ENCODE measurements at regions not wholly inside any gene's neighbourhood (a gene's known extent, or its start where the extent isn't known, plus 50 kb on each side); places are given as distances from the start of the nearest gene placed in this dataset.
"Not testable (repeated sequence)": the region's sequence is repeated elsewhere in the genome, so short reads cannot be mapped to it uniquely, and the experiment has no call there.

DNA sequence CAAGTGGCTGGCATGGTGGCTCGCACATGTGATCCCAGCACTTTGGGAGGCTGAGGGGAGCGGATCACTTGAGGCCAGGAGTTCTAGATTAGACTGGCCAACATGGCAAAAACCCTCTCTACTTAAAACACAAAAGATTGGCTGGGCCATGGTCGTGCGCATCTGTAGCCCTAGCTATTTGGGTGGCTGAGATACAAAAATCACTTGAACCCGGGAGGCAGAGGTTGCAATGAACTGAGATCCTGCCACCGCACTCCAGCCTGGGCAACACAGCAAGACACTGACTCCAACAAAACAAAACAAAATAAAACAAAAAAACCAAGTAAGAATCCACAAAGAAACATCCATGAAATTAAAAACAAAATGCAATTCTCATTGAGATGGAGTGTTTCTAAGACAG, 630.6 kb downstream of the UQCRFS1 start:
- no peak for DNase-seq (ENCODE audit: low read depth in 3 of 3, low spot score in 2 of 3)

DNA sequence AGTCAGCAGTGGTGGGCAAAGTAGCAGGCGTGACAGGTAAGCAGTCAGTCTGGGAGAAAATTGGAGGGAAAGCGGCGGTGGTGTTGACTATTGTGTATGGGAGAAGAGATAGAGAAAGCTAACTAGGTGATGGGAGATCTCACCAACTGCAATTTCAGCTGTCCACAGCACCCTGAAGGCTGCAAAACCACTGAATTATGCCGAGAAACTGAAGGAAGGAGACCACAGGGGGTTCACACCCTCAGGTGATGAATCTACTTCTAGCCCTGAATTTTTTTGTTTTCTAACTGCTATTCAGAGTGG, 631.5 kb downstream of the UQCRFS1 start:
- no peak for DNase-seq (ENCODE audit: low read depth in 3 of 3, low spot score in 2 of 3)

DNA sequence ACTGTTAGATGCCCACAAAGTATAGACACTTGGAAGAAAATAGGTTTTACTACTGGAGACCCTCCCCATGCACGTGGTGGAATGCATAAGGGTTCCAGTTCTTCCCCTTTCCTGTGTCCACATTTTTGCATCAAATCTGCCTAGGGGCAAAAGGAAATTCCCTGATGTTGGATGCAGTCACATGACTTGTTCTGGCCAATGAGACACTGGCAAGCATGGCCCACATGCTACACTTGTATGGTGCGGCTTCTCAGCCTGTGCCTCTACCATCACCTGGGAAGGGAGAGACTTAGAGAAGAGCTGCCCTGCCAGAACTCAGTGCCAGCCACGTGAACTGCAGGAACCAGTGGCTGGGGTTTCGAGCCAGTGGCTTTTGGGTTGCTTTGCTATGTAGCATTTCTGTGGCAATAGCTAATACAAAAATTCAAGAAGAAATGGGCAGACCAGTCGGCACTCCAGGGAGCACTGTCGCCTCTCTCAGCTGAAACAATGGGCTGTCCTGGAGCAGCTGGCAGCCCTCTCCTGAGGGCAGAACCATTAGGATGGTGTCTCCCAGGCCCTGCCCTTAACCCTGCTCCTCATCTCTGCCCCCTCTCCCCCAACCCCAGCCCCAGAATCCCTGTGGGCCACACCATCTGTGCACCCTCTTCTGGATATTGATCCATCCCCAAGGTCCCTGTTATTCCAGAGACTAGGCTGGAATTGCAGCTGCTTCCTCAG, 634.0 kb downstream of the UQCRFS1 start:
- DNase-seq (ENCODE audit: low read depth in 3 of 3, low spot score in 2 of 3) = no peak

DNA sequence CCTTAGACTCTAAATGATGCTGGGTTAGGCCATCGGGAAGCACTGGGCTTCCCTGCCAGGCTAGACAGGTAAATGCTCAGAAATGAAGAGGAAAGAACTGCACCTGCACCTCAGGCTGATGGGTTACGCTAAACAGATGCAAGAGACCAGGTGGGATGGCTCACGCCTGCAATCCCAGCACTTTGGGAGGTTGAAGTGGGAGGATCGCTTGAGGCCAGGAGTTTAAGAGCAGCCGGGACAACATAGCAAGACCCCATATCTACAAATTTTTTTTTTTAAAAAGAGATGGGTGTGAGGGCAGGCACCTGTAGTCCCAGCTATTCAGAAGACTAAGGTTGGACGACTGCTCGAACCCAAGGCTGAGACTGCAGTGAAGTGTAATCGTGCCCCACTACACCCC, 634.7 kb downstream of the UQCRFS1 start:
- DNase-seq (ENCODE audit: low read depth in 3 of 3, low spot score in 2 of 3) = no peak

DNA sequence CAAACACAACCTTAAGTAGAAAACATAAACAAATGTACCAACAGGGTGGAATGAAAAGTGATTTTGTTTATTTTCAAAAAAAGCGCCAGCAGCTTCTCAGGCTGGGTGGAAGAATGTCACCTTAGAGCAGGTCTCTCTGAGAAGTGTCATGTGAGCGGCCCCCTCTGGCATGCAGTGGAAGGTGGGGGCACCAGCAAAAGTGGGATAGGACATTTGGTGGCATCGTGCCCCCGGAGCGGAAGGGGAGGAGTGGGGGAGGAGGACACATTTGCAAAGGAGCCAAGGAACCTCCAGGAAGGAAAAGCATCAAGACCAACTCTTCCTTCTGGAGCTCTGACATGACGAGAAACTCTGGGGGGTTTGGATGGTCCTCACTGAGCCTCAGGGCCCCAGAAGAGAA, 635.3 kb downstream of the UQCRFS1 start:
- no peak for DNase-seq (ENCODE audit: low read depth in 3 of 3, low spot score in 2 of 3)

DNA sequence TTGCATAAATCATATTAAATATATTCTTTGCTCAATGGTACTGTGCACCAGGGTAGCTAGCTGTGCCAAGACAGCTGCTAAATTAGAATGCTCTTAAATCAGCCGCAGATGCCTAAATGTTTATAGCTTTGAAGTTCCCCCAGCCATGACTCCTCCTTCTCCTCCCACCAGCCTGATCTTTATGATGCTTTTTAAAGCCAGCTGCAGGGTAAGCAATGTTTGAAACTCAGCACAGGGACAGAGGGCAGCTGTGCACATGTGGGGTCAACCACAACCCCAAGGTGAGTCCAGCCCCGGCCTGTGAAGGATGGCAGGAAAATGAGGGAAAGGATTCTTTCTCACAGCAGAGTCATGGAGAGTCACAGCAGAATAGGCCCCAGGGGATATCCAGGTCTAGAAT, 635.7 kb downstream of the UQCRFS1 start:
- peak in 2 of 3 donors; percentile 34 to 56 for DNase-seq (ENCODE audit: low read depth in 3 of 3, low spot score in 2 of 3)

DNA sequence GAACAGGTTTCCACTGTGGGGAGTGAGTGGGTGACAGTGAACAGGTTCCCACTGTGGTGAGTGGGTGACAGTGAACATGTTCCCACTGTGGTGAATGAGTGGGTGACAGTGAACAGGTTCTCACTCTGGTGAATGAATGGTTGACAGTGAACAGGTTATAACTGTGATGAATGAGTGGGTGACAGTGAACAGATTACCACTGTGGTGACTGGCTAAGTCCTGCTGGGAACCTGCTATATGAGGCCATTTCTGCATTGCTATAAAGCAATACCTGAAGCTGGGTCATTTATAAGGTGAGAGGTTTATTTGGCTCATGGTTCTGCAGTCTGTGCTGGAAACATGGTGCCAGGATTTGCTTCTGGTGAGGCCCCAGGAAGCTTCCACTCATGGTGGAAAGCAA, 637.1 kb downstream of the UQCRFS1 start:
- DNase-seq (ENCODE audit: low read depth in 3 of 3, low spot score in 2 of 3) = no peak

DNA sequence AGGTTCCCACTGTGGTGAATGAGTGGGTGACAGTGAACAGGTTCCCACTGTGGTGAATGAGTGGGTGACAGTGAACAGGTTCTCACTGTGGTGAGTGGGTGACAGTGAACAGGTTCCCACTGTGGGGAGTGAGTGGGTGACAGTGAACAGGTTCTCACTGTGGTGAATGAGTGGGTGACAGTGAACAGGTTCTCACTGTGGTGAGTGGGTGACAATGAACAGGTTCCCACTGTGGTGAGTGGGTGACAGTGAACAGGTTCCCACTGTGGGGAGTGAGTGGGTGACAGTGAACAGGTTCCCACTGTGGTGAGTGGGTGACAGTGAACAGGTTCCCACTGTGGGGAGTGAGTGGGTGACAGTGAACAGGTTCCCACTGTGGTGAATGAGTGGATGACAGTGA, 637.6 kb downstream of the UQCRFS1 start:
- DNase-seq (ENCODE audit: low read depth in 3 of 3, low spot score in 2 of 3) = not testable (repeated sequence)

DNA sequence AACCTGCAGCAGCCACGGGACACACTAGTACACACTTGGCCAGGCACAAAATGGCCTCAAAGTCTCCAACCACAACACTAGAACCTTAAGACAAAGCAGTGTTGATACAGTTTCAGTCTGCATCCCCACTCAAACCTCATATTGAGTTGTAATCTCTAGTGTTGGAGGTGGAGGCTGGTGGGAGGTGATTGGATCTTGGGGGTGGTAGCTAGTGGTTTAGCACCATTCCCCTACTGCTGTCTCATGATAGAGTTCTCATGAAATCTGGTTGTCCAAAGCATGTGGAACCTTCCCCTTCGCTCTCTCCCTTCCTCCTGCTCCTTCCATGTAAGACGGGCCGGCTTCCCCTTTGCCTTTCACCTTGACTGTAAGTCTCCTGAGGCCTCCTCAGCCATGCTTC, 638.7 kb downstream of the UQCRFS1 start:
- no peak for DNase-seq (ENCODE audit: low read depth in 3 of 3, low spot score in 2 of 3)

DNA sequence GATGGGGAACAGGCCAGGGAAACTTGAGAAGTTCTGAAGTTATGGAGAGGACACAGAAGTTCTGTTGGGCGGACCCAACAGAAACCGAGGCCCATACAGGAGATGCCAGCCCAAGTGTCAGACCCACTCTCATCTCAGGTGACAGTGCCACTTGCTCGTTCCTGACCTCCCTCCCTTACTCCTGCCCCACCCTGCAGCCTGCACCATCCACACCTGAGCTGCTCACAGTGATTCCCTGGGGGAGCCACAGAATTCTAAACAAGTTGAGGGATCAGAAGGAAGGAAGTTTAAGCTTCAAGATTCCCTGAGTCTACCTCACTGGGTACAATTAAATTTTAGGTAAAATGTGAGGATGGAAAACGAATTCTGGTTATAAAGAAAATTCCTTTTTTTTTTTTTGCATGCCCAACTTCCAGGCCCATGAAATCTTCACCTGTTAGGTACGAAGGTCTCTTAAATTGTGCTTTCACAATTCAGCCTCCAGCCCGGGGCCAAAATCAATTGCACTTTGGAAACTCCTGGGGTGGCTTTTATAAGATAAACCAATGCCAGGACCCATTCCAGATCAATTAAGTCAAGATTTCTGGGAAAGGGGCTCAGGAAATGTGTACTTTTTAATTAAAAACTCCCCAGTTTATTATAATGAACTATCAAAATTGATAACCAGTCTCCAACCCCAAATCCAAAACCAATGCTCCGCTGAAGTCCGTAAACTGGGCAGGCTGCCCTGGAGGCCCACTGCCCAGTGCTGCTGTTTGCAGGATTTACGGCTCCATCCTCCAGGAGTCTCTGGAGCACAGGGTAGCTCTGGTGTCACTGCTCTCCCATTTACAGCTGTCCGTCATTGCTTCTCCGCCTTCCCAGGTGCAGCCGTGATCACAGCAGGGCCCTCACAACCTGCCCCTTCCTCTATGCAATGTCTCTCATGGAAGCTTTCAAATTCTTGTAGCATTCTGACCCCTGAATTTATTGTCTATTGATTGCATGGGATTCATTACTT, 643.5 kb downstream of the UQCRFS1 start:
- DNase-seq (ENCODE audit: low read depth in 3 of 3, low spot score in 2 of 3) = no peak

DNA sequence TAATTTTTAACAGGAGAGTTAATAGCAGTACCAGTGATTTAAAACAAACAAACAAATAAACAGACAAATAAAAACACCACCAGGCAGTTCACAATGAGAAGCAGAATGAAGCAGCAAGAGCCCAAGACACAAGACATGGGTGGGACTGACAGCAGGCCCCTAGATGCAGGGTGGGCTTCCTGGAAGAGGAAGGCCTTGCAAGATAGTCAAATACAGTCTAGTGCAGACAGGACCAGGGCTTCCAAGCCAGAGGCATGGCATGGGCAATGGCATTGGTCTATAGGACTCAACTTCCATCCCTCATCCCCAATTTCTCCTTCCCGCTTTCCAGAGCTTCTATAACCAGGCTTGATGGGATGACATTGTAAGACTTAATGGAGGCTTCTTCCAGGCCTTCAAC, 645.1 kb downstream of the UQCRFS1 start:
- no peak for DNase-seq (ENCODE audit: low read depth in 3 of 3, low spot score in 2 of 3)

DNA sequence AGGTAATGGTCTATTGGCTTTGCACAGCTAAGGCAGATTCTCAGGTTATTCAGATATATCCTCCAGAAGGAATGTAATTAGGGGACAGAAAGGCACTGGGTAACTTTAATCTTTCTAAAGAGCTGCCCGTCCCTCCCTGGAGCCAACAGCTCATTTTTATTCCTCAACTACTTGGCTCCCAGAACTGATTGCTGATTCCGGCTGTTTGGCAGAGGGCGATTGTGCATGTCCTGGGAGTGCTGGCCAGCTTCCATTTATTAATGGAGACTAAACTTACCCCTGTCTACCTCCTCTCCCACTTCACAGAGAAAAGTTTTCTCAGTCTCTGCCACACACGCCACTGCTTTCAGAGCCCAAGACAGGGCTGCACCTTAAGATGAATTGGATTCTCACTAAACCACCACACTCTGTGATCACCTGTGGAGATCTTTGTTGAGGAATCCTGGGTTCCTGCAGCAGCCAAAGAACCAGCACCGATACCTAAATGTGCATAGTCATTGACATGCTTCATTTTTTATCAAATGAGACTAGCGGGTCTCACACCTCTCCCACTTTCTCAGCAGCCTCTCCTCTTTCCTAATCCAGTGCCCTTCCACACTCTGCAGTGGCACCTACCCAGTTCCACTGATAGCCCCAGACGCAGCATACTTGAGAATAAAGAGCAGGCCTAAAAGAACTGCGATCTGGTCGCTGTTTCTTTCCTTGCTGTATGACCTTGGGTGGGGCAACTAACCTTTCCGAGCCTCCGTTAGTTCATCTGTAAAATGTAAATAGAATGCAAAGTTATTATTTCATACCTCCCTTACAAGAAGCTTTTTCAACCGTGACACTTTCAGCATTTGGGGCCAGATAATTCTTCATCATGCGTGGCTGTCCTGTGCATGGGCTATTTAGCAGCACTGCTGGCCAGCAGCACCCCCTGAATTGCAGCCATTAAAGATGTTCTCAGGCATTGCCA, 648.7 kb downstream of the UQCRFS1 start:
- no peak for DNase-seq (ENCODE audit: low read depth in 3 of 3, low spot score in 2 of 3)

DNA sequence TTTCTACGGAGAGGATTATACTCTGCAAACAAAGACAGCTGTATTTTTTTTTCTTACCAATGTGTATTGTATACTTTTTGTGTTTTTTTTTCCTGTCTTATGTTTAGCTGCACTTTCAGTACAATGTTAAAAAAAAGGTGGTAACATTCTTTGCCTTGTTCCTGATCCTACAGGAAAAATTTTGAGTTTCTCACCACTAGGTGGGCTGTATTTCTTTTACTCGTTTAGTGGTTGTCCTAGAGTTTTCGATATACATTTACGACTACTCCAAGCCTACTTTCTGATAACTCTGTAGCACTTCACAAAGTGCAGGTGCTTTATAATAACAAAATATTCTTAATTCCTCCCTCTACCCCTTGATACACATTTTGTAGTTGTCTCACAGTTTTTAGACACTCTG, 652.2 kb downstream of the UQCRFS1 start:
- DNase-seq (ENCODE audit: low read depth in 3 of 3, low spot score in 2 of 3) = no peak

DNA sequence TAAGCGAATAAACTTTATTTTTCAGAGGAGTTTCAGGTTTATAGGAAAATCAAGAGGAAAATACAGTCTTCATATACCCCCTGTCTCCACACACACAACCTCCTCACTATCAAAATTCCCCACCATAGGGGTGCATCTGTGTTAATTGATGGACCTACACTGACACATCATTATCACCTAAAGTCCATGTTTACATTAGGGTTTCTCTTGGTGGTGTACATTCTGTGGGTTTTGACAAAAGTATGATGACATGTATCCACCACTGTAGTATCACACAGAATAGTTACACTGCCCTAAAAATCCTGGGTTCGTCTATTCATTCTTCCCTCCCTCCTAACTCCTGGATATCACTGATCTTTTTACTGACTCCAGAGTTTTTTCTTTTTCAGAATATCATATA, 654.2 kb downstream of the UQCRFS1 start:
- no peak for DNase-seq (ENCODE audit: low read depth in 3 of 3, low spot score in 2 of 3)

DNA sequence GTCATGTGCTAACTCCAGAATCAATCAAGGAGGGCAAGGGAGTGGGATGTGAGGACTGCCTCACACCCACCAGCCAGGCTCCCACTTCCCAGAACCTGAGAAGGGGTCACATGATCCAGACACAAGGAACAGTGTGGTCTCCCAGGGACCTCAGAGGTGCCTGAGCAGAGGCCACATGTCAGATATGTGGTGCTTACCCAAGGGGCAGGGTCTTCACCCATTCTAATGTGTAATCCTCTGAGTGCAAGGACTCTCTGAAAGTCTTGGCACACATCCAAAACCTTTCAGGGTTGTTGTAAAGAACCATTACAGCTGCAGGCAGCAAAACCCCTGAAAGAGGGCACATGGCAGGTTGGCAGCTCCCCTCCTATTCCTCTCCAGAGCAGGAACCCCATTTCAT, 656.6 kb downstream of the UQCRFS1 start:
- no peak for DNase-seq (ENCODE audit: low read depth in 3 of 3, low spot score in 2 of 3)

DNA sequence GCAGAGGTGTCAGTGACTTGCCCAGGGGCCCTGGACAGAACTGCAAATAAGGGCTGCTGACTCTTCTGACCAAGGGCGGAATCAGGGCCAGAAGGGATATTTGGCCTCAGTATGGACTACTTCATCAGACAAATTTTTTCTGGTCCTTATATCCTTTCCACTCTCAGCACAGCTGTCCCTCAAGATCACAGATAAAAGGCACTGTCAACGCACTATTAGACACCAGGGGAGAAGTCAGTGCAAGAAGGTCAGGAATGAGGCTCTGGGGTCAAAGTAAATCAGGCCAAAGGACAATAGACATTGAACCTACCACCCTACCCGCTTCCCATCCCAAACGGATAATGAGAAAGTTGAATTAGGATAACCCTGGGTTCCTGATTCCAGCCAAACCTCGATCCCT, 657.6 kb downstream of the UQCRFS1 start:
- no peak for DNase-seq (ENCODE audit: low read depth in 3 of 3, low spot score in 2 of 3)

DNA sequence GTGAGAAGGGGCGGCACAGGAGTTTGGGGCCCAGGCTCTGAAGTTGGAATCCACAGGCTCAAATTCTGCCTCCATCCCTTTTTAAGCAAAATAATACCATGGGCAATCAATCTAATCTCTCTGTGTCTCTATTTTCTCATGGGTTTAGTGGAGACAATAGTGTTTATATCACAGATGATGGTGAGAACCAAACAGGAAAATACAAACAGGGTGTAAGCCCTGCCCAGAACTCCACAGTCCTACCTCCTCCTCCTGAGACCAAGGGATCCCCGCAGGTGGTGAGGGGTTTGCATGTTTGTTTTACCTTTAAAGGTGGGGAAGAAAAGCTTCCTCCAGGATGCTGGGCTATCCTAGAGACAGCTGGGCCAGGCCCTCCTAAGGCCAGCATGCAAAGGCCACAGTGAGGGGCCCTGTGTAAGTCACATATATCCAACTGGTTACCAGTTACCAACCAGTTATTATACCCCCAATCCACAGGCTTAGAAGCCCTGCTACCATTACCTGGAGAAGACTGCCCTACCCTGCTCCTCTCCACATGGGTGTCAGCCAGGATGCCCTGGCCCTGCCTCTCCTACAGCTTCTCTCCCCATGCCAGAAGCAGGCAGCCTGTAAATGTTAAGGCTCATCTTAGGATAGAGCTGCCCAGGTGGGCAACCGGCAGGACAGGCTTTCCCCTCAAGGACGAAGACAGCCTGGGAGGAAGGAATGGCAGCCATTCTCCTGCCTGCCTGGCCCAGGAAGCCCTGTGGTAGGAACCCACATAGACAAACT, 658.4 kb downstream of the UQCRFS1 start:
- no peak for DNase-seq (ENCODE audit: low read depth in 3 of 3, low spot score in 2 of 3)

DNA sequence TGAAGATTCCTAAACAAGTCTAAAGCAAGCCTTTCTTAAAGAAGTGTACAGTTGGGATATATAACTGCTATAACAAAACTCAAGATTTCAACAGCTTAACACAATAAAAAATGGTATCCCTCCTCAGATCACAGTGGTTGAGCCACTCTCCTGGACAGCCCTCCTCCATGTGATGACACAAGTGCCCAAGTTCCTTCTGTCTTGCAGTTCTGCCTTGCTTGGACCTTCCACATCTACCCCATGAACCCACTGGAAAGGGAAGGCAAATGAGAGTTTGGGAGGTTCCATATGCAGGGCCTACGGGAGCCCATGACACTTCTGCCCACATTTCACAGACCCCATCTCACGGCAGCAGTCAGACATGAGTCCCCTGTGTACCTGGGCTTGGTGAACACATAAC, 659.2 kb downstream of the UQCRFS1 start:
- DNase-seq (ENCODE audit: low read depth in 3 of 3, low spot score in 2 of 3) = no peak

DNA sequence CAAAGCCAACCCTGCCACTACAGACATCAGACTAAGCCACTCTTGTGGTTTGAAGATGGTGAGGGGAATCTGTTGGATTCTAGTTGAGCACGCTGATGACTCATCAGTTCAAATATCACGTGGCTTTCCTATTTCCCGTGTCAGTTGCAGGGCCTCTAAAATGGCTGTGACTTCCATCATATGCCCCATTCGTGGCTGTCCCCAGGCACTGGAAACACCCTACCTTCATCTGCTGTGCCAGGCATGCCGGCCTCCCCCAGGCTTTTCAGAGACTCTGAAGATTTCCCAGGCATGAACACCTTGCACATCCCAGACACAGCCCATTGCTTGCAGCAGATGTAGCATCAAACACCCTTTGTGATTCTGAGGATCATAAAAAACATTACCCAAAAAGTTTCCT, 659.9 kb downstream of the UQCRFS1 start:
- no peak for DNase-seq (ENCODE audit: low read depth in 3 of 3, low spot score in 2 of 3)

DNA sequence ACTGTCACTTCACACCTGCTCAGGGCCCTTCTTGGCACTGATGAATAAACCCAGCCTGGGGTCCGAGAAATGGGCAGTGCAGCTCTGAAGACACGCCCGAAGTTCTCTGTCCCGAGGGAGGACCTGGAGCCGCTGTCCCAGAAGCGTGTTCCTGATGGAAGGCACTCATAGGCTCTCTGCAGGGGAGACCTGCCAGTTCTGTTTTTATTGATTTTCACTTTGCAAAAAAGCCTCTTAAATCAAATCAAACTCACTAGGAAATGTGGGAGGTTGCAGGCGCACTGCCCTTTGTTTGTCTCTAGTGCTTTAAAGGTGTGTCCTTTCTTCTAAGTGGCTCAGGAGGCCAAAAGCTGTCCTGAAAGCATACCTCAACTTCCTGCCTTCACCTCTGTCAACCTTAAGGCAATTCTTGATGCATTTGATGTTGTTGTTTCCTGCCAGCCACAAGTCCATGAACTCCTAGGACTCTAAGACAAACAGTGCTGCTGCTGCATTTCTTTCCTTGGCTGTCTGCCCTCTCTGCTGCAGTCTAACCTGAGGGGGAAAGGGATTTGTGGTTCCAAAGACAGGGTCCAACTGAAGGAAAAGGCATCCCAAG, 663.2 kb downstream of the UQCRFS1 start:
- no peak for DNase-seq (ENCODE audit: low read depth in 3 of 3, low spot score in 2 of 3)
